GM10266 (cell line): ENCODE measurements at regions not wholly inside any gene's neighbourhood (a gene's known extent, or its start where the extent isn't known, plus 50 kb on each side); places are given as distances from the start of the nearest gene placed in this dataset.
"Not testable (repeated sequence)": the region's sequence is repeated elsewhere in the genome, so short reads cannot be mapped to it uniquely, and the experiment has no call there.

ENCODE experiments used
- DNase-seq: peaks from one replicate; pipeline ENCODE4 v3.0.0; 2012; ENCODE audit errors: extremely low spot score
- TF ChIP-seq, protein P1 (sequence below): IDR thresholded peaks from 2 replicates; pipeline ENCODE4 v1.5.1; 2012; ENCODE audit warnings: mild to moderate bottlenecking, low read depth; ENCODE audit not compliant: control insufficient read depth, insufficient read depth; ENCODE audit errors: missing control alignments

DNA sequence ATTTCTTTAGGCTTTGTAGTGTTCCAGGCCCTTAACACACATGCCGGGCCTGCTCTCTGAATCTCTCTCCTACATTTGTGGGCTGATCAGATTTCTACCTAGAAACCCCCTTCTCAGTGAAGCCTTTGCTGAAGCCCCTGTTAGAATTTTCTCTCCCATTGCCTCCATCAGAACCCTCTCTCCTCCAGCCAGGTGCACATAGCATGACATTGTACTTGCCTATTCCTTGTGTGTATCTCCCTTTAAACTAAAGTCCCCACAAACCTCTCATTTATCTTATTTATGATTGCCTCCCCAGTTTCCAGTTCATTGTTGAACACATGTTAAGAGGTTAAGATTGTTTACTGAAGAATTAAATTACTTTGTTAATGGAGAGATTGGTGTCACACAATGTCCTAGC, 325.5 kb upstream of the CITED2 start:
- TF ChIP-seq, protein P1, sequence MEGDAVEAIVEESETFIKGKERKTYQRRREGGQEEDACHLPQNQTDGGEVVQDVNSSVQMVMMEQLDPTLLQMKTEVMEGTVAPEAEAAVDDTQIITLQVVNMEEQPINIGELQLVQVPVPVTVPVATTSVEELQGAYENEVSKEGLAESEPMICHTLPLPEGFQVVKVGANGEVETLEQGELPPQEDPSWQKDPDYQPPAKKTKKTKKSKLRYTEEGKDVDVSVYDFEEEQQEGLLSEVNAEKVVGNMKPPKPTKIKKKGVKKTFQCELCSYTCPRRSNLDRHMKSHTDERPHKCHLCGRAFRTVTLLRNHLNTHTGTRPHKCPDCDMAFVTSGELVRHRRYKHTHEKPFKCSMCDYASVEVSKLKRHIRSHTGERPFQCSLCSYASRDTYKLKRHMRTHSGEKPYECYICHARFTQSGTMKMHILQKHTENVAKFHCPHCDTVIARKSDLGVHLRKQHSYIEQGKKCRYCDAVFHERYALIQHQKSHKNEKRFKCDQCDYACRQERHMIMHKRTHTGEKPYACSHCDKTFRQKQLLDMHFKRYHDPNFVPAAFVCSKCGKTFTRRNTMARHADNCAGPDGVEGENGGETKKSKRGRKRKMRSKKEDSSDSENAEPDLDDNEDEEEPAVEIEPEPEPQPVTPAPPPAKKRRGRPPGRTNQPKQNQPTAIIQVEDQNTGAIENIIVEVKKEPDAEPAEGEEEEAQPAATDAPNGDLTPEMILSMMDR = no peak
- DNase-seq = no peak

DNA sequence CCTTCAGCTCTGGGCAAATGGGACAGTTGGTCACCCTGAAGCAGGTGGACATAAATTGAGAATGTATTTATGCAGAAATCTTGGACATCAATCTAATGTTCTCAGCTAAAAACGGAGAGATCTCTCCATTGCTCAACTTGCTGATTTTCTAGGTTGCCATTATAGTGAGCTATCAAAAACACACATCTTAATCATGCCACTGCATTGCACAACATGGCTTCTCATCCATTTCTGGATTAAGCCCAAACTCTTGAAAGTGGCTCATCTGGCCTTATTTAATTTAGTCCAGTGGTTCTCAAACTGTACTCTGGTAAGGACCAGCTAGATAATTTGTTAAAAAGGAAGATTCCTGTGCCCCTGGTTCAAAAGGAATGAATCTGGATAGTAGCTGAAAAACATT, 324.9 kb upstream of the CITED2 start:
- TF ChIP-seq, protein P1 = no peak
- no peak for DNase-seq

DNA sequence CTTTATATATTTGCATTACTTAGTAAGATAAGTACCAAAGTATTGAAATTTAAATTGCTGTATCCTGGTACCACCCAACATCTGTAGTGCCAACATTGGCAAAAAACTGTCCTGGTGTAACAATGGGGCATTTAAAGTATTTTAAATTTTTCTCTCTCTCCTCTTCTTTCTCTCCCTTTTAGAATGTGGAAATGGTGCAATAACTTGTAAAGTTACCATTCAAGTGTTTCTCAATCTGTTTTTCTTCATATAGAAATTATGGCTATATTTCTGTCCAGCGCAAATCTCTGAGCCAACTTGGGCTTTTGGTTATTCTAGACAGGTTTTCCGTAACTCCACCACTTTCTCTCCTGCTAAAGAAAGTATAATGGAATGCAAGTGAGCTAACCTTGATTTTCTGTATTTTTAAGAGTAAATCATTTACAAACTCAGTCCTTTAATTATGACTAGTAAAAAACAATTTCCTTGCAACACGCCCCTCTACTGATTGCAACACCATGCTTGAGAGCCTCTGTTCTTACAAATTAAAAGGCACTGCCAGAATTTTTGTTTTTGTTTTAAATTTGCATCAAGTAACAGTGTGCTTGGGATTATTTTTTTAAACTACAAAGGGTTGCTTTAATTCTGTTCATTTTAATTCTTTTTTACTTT, 324.2 kb upstream of the CITED2 start:
- DNase-seq = no peak
- TF ChIP-seq, protein P1 = no peak

DNA sequence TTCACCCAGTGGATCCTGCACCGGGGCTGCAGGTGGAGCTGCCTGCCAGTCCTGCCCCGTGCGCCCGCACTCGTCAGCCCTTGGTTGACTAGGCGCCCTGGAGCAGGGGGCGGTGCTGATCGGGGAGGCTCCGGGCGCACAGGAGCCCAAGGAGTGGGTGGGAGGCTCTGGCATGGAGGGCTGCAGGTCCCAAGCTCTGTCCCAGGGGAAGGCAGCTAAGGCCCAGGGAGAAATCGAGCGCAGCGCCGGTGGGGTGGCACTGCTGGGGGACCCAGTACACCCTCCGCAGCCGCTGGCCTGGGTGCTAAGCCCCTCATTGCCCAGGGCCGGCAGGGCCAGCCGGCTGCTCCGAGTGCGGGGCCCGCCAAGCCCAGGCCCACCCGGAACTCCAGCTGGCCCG, 323.4 kb upstream of the CITED2 start:
- not testable (repeated sequence) for DNase-seq

DNA sequence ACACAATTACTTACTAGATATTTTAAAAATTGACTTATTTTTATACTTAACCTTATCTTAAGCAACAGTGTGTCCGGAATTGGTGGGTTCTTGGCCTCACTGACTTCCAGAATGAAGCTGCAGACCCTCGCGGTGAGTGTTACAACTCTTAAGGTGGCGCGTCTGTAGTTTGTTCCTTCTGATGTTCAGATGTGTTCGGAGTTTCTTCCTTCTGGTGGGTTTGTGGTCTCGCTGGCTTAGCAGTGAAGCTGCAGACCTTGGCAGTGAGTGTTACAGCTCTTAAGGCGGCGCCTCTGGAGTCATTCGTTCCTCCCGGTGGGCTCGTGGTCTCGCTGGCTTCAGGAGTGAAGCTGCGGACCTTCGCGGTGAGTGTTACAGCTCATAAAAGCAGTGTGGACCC, 322.5 kb upstream of the CITED2 start:
- DNase-seq = not testable (repeated sequence)

DNA sequence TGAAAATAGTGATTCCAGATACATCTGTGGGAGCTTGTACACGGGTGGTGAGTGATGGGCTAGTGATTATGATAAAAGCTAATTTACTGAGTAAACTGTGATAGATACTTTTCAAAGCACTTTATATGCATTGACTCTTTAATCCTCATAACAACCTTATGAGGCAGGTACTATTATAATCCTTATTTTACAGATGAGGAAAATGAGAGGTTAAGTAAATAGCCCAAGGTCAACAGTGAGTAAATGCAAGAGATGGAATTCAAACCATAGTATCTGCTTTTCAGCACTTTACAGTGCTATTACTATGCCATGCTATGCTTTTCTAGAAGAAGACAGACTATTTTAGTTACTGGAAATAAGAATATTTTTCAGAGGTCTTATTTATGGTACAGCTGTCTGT, 320.9 kb upstream of the CITED2 start:
- no peak for DNase-seq
- TF ChIP-seq, protein P1 = no peak

DNA sequence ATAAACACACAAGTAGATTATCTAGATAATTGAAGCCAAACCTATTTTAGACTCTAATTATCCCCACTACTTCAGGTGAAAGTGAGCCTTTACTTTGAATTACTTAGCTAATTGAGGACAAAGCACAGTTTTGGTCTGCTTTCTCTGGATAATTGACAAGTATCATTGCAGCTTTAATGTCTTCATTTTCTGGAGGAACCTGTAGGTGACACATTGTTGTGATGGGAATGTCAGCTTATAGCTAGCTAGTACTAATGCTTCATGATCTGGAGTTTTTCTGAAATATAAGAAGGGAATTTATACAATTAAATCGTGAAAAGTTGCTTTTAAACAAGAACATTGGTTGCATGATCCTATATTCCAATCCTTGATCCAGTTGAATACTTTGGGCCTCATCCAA, 319.3 kb upstream of the CITED2 start:
- TF ChIP-seq, protein P1 = no peak

DNA sequence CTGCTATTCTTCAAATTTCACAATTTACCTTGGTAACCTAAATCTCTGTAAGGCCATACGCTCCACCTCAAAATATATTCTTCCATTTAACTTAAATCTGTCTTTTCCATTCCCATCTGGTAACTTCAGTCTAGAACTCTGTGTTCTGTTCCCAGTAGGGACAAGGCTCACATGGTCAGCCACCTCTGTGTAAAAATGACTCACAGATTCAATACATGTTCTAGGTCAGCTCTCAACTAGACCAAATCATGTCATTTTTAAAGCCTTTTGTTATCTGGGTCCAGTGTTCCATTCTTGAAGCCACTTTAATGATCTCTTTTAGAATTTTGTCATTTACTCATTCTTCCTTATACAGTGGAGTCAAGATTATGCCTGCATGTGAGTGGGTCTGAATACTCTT, 315.6 kb upstream of the CITED2 start:
- TF ChIP-seq, protein P1 = no peak
- DNase-seq = no peak

More for the DNA sequence above, 319.3 kb upstream of the CITED2 start:
- no peak for DNase-seq
